CD4-positive, alpha-beta T cell (primary cell): ENCODE measurements at regions not wholly inside any gene's neighbourhood (a gene's known extent, or its start where the extent isn't known, plus 50 kb on each side); places are given as distances from the start of the nearest gene placed in this dataset.

Experiments
- ATAC-seq: fragments of 200-7000 bp; cut with Tn5 transposase; one replicate; pipeline ENCODE4 v1.10.0; 2022; ENCODE audit warnings: mild to moderate bottlenecking; ENCODE audit not compliant: poor library complexity
- CTCF ChIA-PET: fragments of 350-600 bp; sonication (Branson Sonifier 250); formaldehyde crosslinking; loops from one replicate; lab custom pipeline; 2021; ENCODE audit warnings: antibody characterized with exemption, inconsistent platforms; lab: Charles Lee
- POLR2A ChIA-PET: fragments of 350-600 bp; sonication (Branson Sonifier 250); formaldehyde crosslinking; loops from one replicate; lab custom pipeline; 2021; ENCODE audit warnings: antibody characterized with exemption, inconsistent platforms; lab: Charles Lee
- DNase-seq, 14 experiments: peaks; one replicate each; pipeline ENCODE4 v3.0.0-alpha.2; 2013 to 2020; ENCODE audit warnings: mixed read lengths in 2 of 14
- H3K27ac ChIP-seq, 2 donors: one replicate each; pipeline versions ENCODE4 v1.5.1 to v1.7.0; 2013; ENCODE audit warnings: low read length in 2 of 2, low read depth in 1 of 2, mild to moderate bottlenecking in 1 of 2
- H3K27me3 ChIP-seq, 2 experiments: 1 replicate in 1 of 2; 2 replicates in 1 of 2; pipeline versions ENCODE4 v1.6.1 to v1.7.0; 2013; ENCODE audit warnings: low read length in 2 of 2, control low read depth in 1 of 2, mild to moderate bottlenecking in 1 of 2, moderate library complexity in 1 of 2; ENCODE audit not compliant: insufficient read depth in 2 of 2, control insufficient read depth in 1 of 2
- H3K36me3 ChIP-seq: one replicate; pipeline ENCODE4 v1.6.1; 2013; ENCODE audit warnings: low read length, control low read depth; ENCODE audit not compliant: insufficient read depth
- H3K4me1 ChIP-seq: one replicate; pipeline ENCODE4 v1.6.1; 2013; ENCODE audit warnings: low read length, control low read depth; ENCODE audit not compliant: insufficient read depth
- H3K4me3 ChIP-seq: one replicate; pipeline ENCODE4 v1.5.1; 2013; ENCODE audit warnings: mild to moderate bottlenecking, low read length, moderate library complexity
- H3K9me3 ChIP-seq, 2 experiments: 1 replicate in 1 of 2; 2 replicates in 1 of 2; pipeline versions ENCODE4 v1.6.1 to v1.7.0; 2013; ENCODE audit warnings: low read length in 2 of 2, mild to moderate bottlenecking in 2 of 2, control low read depth in 1 of 2, moderate library complexity in 1 of 2; ENCODE audit not compliant: control insufficient read depth in 1 of 2, insufficient read depth in 1 of 2
- H3K27ac Mint-ChIP-seq: one replicate; pipeline ENCODE4 v1.8.0; 2020; ENCODE audit warnings: mixed read lengths
- H3K27me3 Mint-ChIP-seq: one replicate; pipeline ENCODE4 v1.8.0; 2021; ENCODE audit warnings: mixed read lengths
- H3K36me3 Mint-ChIP-seq: one replicate; pipeline ENCODE4 v1.8.0; 2021; ENCODE audit warnings: low read depth, mixed read lengths
- H3K4me1 Mint-ChIP-seq: one replicate; pipeline ENCODE4 v1.8.0; 2021; ENCODE audit warnings: low read depth, mixed read lengths
- H3K4me3 Mint-ChIP-seq: one replicate; pipeline ENCODE4 v1.8.0; 2020; ENCODE audit warnings: mild to moderate bottlenecking, mixed read lengths
- H3K9me3 Mint-ChIP-seq: one replicate; pipeline ENCODE4 v1.8.0; 2020; ENCODE audit warnings: mixed read lengths
- CTCF ChIP-seq: fragments of 200-600 bp; IDR thresholded peaks from one replicate; pipeline ENCODE4 v1.8.0; 2022; ENCODE audit warnings: antibody characterized with exemption, mild to moderate bottlenecking
- intact Hi-C, 2 experiments: fragments of 100-400 bp; cut with DNase I in 1 of 2; cut with micrococcal nuclease in 1 of 2; formaldehyde crosslinking; loops; one replicate each; pipeline versions ENCODE4 v1.15.1 to v1.9.0; 2023 to 2025; cut with DNase I, micrococcal nuclease

DNA sequence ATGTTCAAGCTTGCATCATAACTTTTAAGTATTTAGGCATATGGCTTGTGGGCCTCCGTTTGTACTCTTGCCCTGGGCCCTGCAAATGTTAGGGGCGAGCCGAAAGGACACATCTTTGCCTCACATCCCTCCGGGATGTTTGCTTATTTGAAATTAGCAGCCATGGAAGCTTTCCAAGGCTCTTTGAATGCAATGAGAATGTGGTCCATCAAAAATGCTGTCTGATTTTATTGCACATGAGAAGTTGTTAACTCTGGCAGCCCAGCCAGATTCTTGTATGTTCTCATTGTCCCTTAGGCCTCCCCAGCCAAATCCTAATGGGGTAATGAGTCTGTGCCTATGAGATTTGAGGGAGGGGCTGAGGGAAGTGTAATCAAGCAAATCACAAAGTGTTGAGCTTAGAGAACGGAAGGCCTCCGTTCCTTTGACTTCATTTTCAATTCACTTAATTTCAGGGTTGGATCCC lies 261.2 kb upstream of the MARCKS start:
- H3K9me3 Mint-ChIP-seq = no peaks in the 10 kb centered on the region
- H3K27ac Mint-ChIP-seq = no peak overlapping the region
- ATAC-seq = no peak

DNA sequence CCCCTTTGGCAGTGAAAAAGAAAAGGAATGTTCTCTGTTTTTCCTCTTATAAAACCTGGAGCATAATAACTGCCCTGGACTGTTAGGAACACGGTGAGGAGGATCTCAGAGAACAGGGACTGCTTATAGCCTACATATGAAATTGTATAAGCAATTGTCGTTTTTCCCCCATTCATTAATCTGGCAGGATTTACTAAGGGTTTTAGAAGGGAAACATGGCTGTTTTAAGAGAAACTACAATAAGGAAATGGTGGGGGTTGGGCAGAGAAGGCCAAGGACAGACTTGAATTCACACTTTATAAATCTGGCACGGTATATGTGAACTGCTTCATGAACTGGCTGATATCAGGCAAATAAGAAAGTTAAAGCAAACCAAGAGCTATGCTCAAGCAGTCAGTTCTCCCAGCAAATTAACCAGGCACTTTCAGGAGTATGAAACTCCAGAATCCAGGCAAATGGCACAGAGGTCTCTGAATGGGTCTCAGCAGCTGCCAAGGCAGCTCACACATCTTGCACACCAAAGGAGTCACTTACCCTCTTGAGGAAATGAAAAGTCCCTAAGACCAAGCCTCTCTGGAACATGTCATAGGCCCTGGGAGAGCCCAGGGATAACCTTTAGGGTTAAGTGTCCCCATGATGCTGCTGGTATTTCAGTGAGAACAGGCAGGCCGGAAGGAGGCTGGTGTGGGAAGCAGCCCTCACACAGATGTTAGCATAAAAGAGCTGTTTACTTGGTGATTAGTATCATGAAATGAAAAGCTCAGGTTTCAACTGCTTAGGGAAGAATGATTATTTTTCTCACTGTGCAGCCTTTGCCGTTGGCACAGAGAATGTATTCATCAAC lies 260.5 kb upstream of the MARCKS start:
- Histone ChIP-seq H3K27me3 (no peaks in the 10 kb centered on the region), H3K9me3 (no peaks in the 10 kb centered on the region), H3K36me3 (no peaks in the 10 kb centered on the region), H3K4me1 (no peaks in the 10 kb centered on the region), H3K27ac (no peak overlapping the region), H3K4me3 (no peak overlapping the region)
- Mint-ChIP-seq H3K27ac (no peak overlapping the region), H3K9me3 (no peaks in the 10 kb centered on the region), H3K4me3 (no peak overlapping the region), H3K27me3 (no peaks in the 10 kb centered on the region), H3K4me1 (no peaks in the 10 kb centered on the region), H3K36me3 (no peaks in the 10 kb centered on the region)
- DNase-seq (no peak), ATAC-seq (no peak)
- no peak for TF ChIP-seq CTCF
- ChIA-PET POLR2A (no interaction called here), CTCF (no interaction called here)
- intact Hi-C loops = no loop called here

More for the DNA sequence above, 261.2 kb upstream of the MARCKS start:
- Histone ChIP-seq H3K36me3 (no peaks in the 10 kb centered on the region), H3K27me3 (no peaks in the 10 kb centered on the region), H3K27ac (no peak overlapping the region), H3K9me3 (no peaks in the 10 kb centered on the region), H3K4me3 (no peak overlapping the region), H3K4me1 (no peaks in the 10 kb centered on the region)
- DNase-seq = no peak
- POLR2A ChIA-PET = no interaction called here
- H3K27me3 Mint-ChIP-seq = no peaks in the 10 kb centered on the region
- intact Hi-C loops = no loop called here
- H3K4me1 Mint-ChIP-seq = no peaks in the 10 kb centered on the region
- CTCF ChIA-PET = no interaction called here
- H3K36me3 Mint-ChIP-seq = no peaks in the 10 kb centered on the region
- no peak for TF ChIP-seq CTCF
- H3K4me3 Mint-ChIP-seq = no peak overlapping the region

GRCh38 chr6:113597231-113597583 lies 259.9 kb upstream of the MARCKS start:
- no peaks in the 10 kb centered on the region for H3K27me3 Mint-ChIP-seq
- no peak overlapping the region for H3K27ac Mint-ChIP-seq
- no peaks in the 10 kb centered on the region for H3K9me3 ChIP-seq
- H3K36me3 ChIP-seq = no peaks in the 10 kb centered on the region
- H3K36me3 Mint-ChIP-seq = no peaks in the 10 kb centered on the region
- no peak for TF ChIP-seq CTCF
- H3K9me3 Mint-ChIP-seq = no peaks in the 10 kb centered on the region
- H3K4me3 Mint-ChIP-seq = no peak overlapping the region
- intact Hi-C loops = no loop called here
- no peak for ATAC-seq
- POLR2A ChIA-PET = no interaction called here
- CTCF ChIA-PET = no interaction called here
- no peak for DNase-seq
- no peaks in the 10 kb centered on the region for H3K4me1 ChIP-seq
- no peak overlapping the region for H3K4me3 ChIP-seq
- no peaks in the 10 kb centered on the region for H3K27me3 ChIP-seq
- no peak overlapping the region for H3K27ac ChIP-seq
- H3K4me1 Mint-ChIP-seq = no peaks in the 10 kb centered on the region
